ENCODE measurements at regions not wholly inside any gene's neighbourhood (a gene's known extent, or its start where the extent isn't known, plus 50 kb on each side); places are given as distances from the start of the nearest gene placed in this dataset.

DNA sequence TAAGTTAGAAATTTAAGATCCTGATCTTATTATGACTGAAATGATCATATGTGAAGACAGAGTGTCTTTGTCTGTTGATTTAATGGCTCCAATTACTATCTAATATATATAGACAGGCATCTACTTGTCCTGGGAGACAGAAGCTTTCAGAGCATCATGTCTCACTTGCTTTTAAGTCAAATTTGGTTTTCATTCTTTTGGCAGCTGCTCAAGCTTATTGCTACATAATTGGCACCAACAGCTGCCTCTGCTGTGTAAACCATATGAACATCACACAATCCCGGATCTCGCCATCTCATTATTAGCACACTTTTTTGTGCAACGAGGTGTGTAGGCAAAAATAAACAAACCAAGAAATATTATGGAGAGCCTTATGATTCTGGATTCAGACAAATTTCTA, 1717.9 kb downstream of the EFNA5 start:
- peak; percentile 60 for DNase-seq

DNA sequence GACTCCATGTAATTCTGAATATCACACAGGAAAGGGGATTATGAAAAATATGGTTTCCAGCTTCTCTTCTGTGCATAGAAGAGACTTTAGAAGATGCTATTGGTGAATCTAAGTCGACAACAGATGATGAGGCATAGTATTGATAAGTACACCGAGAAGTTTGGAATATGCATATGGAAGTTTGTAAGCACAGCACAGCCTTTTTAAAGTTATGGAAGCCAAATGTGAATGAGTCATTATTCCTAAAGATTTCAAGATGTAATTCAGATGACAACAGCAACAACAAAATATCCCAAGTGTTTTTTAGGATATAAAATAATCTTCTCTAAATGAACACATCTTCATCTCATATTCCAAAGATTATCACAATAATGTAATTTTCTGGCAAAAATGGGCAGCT, 1723.3 kb downstream of the EFNA5 start:
- DNase-seq = no peak

DNA sequence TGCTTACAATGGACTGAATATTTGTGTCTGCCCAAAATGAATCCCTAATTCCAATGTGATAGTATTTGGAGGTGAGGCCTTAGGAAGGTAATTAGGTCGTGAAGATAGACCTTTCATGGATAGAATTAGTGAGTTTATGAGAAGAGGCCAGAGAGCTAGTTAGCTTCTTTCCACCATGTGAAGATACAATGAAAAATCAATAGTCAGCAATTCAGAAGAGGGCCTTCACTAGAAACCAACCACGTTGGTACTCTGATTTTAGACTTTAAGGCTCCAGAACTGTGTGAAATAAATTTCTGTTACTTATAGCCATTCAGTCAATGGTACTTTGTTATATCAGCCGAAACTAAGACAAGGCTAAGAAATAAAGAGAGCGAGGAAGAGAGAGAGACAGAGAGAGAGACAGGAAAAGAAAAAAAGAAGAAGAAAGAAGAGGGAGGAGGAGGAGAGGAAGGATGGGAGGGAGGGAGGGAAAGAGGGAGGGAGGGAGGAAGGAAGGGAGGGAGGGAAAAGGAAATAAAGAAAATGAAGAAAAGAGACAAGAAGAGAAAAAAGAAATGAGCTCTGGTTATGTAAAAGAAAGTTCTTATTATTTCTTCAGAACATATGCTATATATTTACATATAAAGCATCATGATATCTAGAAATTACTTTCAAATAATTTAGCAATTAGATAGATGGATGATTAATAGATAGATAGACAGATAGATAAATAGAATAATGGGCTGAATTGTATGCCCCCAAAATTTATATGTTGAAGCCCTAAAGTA, 1725.3 kb downstream of the EFNA5 start:
- no peak for DNase-seq

DNA sequence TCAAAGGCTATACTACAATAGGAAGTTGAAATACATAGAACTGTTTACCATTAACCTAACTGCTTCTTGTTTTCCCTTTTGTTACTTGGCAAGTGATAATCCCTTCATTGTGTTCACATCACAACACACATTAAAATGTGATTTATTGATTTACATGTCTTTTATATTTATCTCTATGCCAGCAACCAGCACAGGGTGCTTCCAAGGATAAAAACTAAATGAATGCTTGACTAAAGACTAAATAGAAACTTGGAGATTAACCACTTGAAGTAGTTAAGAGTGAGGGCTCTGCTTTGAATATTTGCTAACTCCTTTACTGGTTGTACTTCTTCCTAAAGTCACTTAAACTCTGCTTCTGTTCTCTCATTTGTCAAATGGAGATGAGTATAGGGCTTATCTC, 1730.6 kb downstream of the EFNA5 start:
- DNase-seq = no peak

DNA sequence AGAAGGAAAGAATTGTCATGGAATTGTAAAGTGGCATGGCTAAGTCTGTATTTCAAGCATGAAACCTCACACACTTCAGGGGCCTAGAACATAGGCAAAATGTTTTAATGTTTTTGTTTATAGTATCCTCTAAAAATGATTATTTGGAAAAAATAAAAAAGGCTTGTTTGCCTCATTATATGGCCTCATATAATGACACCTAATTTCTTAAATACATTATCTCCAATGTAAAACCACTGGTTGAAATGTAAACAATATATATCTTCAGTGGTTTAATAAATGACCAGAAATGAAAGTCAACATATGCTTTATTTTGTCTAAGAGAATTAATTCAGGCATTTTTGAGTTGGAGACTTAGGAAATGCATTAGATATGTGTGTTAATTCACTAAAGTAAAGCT, 1736.6 kb downstream of the EFNA5 start:
- no peak for DNase-seq

DNA sequence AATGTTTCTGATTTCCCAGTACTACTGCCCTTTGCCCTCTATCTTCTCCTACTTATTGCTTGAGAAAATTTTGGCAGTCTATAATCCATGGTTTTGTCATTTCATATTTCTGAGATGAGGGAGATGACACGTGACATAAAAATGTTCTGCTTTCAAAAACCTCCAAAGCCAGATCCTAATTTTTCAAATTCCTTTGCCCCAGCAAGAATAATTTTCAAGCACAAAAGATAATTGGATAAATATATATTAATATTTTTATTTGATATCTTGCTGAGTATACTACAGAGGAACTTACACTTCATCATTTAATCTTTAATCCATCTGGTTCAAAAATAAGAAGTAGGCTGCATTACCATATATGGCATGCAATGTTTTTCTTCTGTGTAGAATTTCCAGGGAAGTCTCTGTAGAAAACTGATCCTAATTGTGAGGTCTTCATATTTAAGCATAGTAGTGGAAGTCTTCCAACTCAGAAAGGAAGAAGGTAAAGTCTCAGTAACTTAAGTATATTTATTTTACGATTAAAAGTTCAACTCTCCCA, 1738.8 kb downstream of the EFNA5 start:
- DNase-seq = no peak

DNA sequence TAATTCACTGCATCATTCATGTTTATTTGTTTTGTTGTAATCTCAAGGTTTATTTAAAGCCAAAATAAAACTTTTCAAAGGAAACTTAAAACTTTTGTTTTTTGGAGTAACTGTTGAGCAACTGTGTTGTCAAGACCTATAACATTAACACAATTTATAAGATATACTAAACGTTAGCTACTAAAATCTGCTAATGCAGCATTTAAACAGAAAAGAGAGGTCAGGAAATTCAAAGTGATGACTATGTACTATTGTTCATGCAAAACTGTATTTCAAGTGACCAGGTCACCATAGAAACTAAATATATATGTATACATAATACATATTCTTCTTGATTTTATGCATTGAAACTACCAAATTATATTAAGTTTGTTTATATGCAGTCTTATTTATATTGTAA, 1740.9 kb downstream of the EFNA5 start:
- no peak for DNase-seq

DNA sequence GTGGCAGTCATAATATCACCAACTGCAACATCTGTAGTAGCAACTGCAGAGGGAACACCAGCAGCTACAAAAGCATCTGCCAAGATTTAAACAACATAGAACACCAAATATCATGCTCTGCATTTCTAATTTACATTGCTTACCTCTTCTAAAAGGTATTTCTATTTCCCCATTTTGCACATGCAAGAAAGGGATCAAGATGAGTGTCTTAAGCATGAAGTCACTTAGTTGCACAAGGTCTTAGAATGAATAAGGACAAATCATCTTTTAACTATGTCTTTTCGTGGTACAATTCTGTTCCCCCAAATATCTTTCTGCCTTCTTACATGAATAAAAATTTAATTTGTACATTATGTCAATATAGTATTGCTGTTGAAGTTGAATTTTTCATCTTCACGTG, 1746.4 kb downstream of the EFNA5 start:
- no peak for DNase-seq

DNA sequence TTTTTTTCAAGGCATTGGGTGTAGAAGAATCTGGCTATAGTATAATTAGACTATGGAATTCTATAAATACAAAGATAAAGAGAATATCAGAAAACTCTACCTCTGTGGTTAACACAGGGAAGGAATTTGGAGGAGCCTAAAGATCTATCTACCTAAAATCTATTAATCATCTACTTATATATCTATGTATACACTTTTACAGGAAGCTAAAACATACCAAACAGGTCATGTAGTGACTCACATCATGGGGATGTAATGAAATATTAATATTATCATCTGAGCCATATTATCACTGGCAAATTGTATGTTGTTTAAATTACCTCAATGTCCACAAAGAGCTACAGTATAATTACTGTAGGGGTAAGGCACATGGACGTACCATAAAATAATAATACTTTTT, 1748.2 kb downstream of the EFNA5 start:
- DNase-seq = no peak

DNA sequence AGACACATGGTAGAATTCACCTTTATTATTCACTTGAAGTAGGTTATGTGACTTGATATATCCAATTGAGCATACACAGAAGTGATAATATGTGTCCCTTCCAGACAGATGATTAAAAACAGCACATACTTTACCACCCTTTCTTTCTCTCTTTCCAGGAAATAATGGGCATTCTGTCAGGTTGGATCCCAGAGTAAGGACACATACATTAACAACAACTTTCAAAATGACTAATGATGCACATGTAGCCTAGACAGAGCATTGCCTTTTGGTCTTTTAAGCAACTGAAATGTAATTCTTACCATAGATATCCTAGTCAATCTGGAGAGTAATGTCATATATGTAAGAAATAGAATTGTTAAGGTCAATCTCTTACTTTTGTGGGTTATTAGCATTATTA, 1748.7 kb downstream of the EFNA5 start:
- DNase-seq = no peak

DNA sequence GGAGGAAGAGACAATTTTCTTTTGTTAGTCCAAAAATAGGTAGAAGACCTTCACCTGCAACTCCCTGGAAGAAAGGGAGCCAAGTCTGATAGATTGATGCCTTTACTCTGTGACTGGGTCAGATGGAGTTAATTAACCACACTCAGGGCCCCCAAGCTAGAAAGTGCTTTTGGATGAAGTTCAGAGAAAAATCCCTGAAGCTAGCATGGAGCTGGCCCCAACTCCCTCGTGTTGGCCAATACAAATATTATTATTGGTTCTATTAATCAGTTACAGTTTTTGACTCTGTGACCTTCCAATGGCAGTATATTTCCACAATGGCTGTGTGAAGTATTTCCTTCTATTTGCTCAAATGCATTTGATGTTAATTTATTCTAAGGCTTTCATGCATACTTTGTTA, 1753.5 kb downstream of the EFNA5 start:
- DNase-seq = no peak

DNA sequence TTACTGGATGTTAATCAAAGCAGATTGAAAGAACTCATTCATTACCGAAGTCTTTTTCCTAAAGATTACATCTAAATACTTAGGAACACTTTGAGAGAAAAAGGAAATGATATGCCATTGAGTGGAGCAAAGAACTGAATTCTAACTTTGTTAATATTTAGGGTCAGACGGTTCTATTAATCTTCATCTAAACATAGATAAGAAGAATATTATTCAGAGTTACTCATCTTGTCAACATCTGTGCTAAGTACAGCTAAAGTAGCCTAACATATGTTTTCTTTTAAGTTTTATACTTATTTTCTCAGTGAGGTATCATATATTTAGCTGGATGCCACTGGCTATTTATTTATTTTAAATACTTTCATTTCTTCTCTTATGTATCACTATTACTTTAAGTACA, 1763.7 kb downstream of the EFNA5 start:
- no peak for DNase-seq

DNA sequence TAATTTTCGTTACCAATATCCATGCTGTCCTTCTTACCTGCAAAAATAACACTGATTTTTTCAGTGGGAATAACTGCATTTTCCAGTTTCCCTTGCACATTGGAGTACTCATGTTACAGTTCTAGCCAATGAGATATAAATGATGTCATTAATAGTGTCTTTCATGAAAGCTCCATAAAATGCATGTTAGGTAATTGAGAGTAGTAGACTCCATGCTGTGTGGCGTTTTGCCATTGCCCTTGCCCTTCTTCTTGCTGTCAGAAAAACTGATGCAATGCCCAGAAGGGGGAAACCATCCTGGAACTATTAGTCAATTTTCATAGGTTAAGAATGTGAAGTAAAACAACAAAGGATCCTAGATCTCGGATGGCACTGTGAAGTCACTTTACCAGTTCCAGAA, 1765.3 kb downstream of the EFNA5 start:
- DNase-seq = no peak

DNA sequence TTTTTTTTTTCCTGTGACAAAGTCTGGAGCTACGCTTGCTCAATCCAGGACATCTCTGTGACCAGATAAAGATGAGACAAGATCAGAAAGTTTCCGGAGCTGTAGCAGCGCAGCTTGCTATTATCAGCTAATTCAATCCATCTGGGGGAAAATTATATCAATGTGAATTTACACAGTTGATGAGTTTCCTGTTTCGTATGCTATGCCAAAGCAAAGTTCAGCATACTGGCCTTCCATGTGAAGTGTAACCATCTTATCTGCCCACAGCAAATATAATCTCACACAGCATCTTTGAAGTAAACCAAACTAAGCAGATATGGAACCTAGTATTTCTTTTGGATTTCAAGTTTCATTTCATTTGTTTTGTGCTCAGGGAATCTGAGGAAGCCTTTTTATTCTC, 1767.7 kb downstream of the EFNA5 start:
- DNase-seq = no peak

DNA sequence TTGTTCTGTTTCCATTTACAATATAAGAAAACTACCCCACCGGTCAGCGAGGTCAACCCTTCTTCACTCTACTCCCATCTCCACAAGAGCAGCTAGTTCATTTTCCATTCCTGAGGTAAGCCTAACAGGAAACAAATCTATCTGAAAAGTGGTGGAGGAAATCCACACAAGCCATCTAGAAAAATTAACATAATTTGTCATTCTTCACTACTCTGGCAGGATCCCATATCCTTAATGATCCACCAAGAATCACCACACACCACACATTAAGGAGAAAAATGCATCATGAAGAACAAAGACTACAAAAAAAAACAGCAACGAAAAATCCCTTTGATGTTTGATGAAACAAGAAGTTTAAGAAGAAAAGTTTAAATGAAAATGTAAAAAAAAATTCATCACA, 1771.0 kb downstream of the EFNA5 start:
- no peak for DNase-seq

DNA sequence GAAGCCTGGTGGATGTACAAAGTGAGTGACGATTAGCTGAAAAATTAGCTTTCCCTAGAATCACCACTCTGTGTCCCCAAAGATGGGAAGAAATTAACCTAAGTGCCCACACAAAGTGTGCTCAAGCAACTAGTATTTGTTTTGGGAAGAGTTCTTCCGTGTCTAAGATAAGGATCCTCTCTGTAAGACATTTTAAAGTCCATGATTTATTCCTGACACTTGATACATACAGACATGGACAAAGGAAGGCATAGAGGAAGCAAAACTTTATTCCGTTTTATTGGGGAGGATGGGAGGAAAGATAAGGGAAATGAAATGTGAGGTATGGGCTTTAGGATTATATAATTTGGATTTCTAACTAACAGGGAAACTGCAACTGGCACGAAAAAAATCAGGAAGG, 1772.6 kb downstream of the EFNA5 start:
- DNase-seq = no peak

DNA sequence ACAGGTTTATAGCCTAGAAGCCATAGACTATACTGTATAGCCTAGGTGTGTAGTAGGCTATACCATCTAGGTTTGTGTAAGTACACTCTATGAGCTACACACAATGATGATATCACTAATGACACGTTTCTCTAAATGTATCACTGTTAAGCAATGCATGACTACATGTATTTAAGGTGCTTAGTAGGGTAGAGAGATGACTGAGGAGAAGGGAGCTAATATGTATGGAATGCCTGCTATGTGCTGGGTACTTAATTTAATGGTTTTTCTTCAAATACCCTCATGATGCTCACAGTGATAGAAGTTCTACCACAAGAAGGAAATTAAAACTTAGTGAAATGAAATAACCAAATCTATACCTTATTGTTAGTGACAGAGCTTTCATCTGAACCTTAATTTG, 1785.5 kb downstream of the EFNA5 start:
- no peak for DNase-seq

DNA sequence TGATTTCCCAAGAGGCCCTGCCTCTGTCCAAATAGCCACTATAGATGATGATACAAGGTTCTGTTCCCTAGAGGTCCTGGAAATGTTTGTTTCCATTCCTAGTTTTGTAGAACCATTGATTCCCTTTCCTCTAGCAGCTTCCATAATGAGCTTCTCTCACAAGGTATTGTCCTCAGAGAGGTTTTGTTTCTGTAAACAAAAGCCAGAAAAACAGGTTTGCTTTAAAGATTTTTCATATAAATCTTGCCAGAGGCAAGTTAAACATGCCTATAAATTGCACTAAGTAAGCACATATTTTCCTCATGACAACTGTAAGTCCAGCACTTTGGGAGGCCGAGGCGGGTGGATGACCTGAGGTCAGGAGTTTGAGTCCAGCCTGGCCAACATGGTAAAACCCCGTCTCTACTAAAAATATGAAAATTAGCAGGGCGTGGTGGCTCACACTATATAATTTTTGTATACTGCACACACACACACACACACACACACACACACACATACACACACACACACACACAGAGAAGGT, 1787.7 kb downstream of the EFNA5 start:
- no peak for DNase-seq

DNA sequence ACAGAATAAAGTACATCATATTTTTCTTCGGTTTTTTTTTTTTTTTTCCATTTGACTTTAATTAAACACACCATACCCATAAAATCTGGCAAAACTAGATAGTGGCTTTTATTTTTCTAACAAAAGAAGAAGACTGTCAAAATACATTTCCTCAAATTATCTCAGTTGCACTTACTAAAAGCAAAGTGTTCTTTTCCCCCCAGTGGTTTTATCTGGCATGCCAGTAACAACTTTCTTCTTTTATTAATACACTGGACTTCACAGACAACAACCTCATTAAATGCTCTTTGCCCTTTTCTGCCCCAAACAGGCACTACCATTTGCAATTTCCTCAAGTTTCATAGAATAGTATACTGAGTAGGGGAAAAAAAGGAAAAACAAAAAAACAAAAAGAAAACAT, 1792.3 kb downstream of the EFNA5 start:
- no peak for DNase-seq

DNA sequence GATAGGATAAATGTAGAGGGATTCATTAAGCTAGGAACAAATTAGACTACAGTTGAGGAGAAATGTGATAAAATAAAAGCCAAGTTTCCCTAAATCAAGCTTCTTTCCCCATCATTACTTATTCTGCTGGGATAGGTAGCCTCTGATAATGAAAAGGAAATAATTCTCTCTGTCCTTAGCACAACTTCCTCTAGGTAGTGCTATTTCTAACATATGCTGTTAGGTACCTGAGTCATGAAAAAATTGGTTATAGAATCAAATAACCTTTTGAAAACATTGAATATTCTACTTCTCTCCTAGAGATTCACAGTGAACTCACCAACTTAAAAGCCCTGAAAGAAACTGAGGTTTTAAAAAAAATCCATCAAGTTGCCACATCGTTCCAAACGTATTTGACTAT, 1793.1 kb downstream of the EFNA5 start:
- DNase-seq = no peak

DNA sequence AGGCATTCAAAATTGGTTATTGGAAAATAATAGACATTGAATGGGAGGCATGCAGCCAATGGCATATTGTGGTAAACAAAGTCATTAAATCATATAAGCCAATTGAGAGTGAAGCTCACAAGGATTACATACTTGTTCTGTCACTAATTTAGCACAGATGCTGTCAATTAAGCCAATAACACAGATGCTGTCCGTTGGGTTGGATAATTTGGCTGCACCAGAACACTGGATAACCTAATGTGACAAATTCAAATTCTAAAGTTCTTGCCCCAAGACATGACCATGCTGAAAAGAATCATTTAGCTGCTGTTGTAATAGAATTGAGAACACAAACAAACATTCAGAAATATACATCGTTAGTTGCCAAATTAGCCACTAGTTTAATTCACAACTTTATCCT, 1796.4 kb downstream of the EFNA5 start:
- no peak for DNase-seq

DNA sequence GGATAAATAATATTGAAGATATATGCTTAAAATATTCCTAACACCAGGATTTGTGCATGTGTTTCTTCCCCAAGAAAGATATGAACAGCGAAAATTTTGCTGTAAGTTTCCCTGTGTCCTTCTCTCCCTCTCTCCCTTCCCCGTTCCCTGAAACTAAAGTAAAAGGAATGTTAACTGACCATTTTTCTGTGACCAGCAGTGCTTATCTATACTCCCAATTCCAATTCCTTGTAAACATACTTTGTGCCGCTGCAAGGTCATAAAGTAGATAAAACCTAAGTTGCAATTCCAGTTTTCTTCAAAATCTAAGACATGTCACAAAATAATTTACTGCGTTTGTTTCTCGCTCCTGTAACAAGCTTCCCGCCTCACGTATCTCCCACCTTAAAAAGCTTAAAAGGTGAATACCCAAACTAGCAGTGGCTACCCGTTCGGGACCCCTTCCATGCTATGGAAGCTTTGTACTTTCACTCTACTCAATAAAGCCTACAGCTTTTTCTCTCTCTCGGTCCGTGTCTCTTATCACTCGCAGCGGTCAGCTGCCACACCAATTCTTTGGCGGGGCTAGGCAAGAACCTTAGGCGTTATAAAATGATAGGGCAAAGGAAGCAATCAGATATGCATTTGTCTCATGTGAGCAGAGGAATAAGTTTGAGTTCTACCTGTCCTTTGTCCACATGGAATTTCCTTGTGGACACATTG, 1798.0 kb downstream of the EFNA5 start:
- no peak for DNase-seq

DNA sequence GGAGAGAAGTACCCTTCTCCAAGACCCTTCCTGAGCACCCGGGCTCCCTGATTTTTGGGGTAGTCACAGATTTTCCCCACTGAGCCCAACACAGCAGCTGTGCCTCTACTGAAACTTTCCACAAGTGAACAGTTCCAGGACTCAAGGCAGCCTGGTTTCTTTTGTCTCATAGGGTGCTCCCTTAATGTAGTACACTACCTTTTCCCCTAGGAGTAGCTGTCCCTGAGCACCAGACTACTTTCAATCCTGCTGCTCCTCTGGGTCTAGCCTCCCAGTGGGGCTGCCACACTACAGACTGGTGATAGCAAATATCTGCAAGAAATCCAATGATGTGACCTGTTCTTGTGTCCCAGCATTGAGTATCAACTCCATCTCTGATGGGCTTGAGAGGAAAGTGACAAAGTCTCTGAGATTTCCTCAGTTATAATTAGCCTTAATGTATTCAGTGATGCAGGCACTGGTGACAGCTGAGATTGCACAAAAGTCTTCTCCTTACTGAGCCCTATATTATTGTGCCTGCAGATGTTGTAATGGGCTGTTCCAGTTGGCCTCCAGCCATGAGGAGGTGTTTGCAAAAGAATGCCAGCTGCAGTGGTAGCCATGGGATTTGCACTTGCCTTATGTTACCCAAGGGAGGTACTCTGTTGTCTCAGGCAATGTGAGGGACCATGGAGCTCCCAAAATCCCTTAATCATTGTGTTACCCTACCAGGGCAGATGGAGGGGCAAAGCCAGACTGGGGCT, 1802.5 kb downstream of the EFNA5 start:
- no peak for DNase-seq

DNA sequence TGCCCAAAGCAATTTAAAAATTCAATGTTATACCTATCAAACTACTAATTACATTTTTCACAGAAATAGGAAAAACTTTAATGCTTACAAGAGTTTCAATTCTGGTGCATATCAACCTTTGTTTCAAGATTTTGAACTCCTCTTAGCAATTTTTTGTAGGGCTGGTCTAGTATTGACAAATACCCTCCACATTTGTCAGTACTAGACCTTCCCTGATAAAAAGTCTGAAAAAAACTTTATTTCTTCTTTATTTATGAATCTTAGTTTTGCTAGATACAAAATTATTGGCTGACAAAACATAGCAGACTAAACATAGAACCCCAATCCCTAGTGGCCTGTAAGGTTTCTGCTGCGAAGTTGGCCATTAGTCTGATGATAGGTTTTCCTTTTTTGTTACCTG, 1804.9 kb downstream of the EFNA5 start:
- no peak for DNase-seq

All from retina (tissue), 1 donor.